SK-N-SH (cell line): ENCODE measurements at regions not wholly inside any gene's neighbourhood (a gene's known extent, or its start where the extent isn't known, plus 50 kb on each side); places are given as distances from the start of the nearest gene placed in this dataset.

Source experiments
- CTCF ChIA-PET: fragments of 300-600, 350-600 bp; formaldehyde crosslinking; extraction: SDS; loops from one replicate; lab custom pipeline; 2021; lab: Yijun Ruan, JAX
- POLR2A ChIA-PET: fragments of 350-600 bp; sonication (Branson Sonifier 250); formaldehyde crosslinking; extraction: SDS; loops from one replicate; lab custom pipeline; 2020; ENCODE audit warnings: antibody characterized with exemption, inconsistent platforms; lab: Yijun Ruan, JAX
- DNase-seq: peaks from one replicate; pipeline ENCODE4 v3.0.0; 2012
- H2AFZ ChIP-seq: fragments of 200-600 bp; sonication (generic); 2 replicates; pipeline ENCODE4 v1.8.1; 2016; ENCODE audit warnings: antibody characterized with exemption, mild to moderate bottlenecking, low read depth
- H3F3A ChIP-seq: fragments of 200-600 bp; sonication (generic); replicated peaks from 2 replicates; pipeline ENCODE3; 2016; ENCODE audit warnings: antibody characterized with exemption, mild to moderate bottlenecking; ENCODE audit not compliant: insufficient read depth
- H3K27ac ChIP-seq, 2 experiments: fragments of 200-500 bp in 1 of 2; fragments of 200-600 bp in 1 of 2; sonication (Bioruptor generic) in 1 of 2; sonication (generic), shearing (Covaris generic) in 1 of 2; 2 replicates each; pipeline versions ENCODE4 v1.5.1 to v1.6.1; 2014 to 2016; ENCODE audit warnings: low read depth in 2 of 2, inconsistent platforms in 1 of 2, low read length in 1 of 2, mild to moderate bottlenecking in 1 of 2, mixed read lengths in 1 of 2
- H3K27me3 ChIP-seq: fragments of 200-600 bp; sonication (generic), shearing (Covaris generic); 2 replicates; pipeline ENCODE4 v1.6.1; 2016; ENCODE audit warnings: mixed run types; ENCODE audit not compliant: insufficient read depth
- H3K36me3 ChIP-seq, 2 experiments: fragments of 200-500 bp in 1 of 2; fragments of 200-600 bp in 1 of 2; sonication (Bioruptor generic) in 1 of 2; sonication (generic) in 1 of 2; replicated peaks in 1 of 2; 2 replicates each; pipeline versions ENCODE3 to v1.5.1; 2014 to 2016; ENCODE audit warnings: low read length in 1 of 2, mild to moderate bottlenecking in 1 of 2; ENCODE audit not compliant: insufficient read depth in 2 of 2, control insufficient read depth in 1 of 2
- H3K4me1 ChIP-seq, 2 experiments: fragments of 200-500 bp in 1 of 2; fragments of 200-600 bp in 1 of 2; sonication (Bioruptor generic) in 1 of 2; sonication (generic), shearing (Covaris generic) in 1 of 2; 2 replicates each; pipeline versions ENCODE4 v1.5.1 to v1.6.1; 2014 to 2016; ENCODE audit warnings: low read depth in 1 of 2, low read length in 1 of 2, mixed run types in 1 of 2; ENCODE audit not compliant: insufficient read depth in 2 of 2, control insufficient read depth in 1 of 2
- H3K4me2 ChIP-seq: fragments of 200-600 bp; sonication (generic), shearing (Covaris generic); 2 replicates; pipeline ENCODE4 v1.6.1; 2017; ENCODE audit warnings: mixed run types
- H3K4me3 ChIP-seq, 2 experiments: fragments of 200-500 bp in 1 of 2; fragments of 200-600 bp in 1 of 2; sonication (Bioruptor generic) in 1 of 2; sonication (generic), shearing (Covaris generic) in 1 of 2; 2 replicates each; pipeline versions ENCODE4 v1.5.1 to v1.8.1; 2014 to 2016; ENCODE audit warnings: low read depth in 2 of 2, inconsistent platforms in 1 of 2, low read length in 1 of 2, mild to moderate bottlenecking in 1 of 2, mixed read lengths in 1 of 2, moderate library complexity in 1 of 2
- H3K79me2 ChIP-seq: fragments of 200-600 bp; sonication (generic); 2 replicates; pipeline ENCODE4 v1.8.1; 2017; ENCODE audit warnings: mild to moderate bottlenecking; ENCODE audit not compliant: insufficient read depth
- H3K9ac ChIP-seq: fragments of 200-600 bp; sonication (generic); 2 replicates; pipeline ENCODE4 v1.6.1; 2017; ENCODE audit warnings: mixed run types
- H3K9me2 ChIP-seq: fragments of 200-600 bp; sonication (generic); 2 replicates; pipeline ENCODE4 v1.6.1; 2017; ENCODE audit warnings: mixed run types
- H3K9me3 ChIP-seq: fragments of 200-600 bp; sonication (generic); 2 replicates; pipeline ENCODE4 v1.6.1; 2017; ENCODE audit warnings: mixed run types, mild to moderate bottlenecking, moderate library complexity
- H4K20me1 ChIP-seq: fragments of 200-600 bp; sonication (generic); 2 replicates; pipeline ENCODE4 v1.6.1; 2017; ENCODE audit warnings: mild to moderate bottlenecking, mixed run types; ENCODE audit not compliant: insufficient read depth
- EP300 ChIP-seq, 2 experiments: IDR thresholded peaks; 2 replicates each; pipeline versions ENCODE4 v1.4.0 to v1.6.1; 2012; ENCODE audit warnings: borderline replicate concordance in 1 of 2, low read depth in 1 of 2, low read length in 1 of 2
- EZH2phosphoT487 ChIP-seq: fragments of 200-600 bp; sonication (generic); IDR thresholded peaks from 2 replicates; pipeline ENCODE4 v1.6.1; 2017; ENCODE audit warnings: low read depth, mixed run types, mild to moderate bottlenecking, antibody characterized with exemption, moderate library complexity, borderline replicate concordance
- FOSL2 ChIP-seq: IDR thresholded peaks from 2 replicates; pipeline ENCODE4 v1.4.0; 2012; ENCODE audit warnings: low read depth, mild to moderate bottlenecking, moderate library complexity, borderline replicate concordance
- FOXJ3 ChIP-seq: sonication (generic); formaldehyde crosslinking; IDR thresholded peaks from 2 replicates; pipeline ENCODE4 v1.5.1; 2020; ENCODE audit warnings: mild to moderate bottlenecking, missing genetic modification reagents
- JUND ChIP-seq: IDR thresholded peaks from 2 replicates; pipeline ENCODE4 v1.4.0; 2012
- MAX ChIP-seq: IDR thresholded peaks from 2 replicates; pipeline ENCODE4 v1.4.0; 2012; ENCODE audit warnings: low read depth
- MXI1 ChIP-seq: IDR thresholded peaks from 2 replicates; pipeline ENCODE4 v1.6.1; 2012; ENCODE audit warnings: mild to moderate bottlenecking, low read depth, low read length, improper control_type of control experiment
- NRF1 ChIP-seq: IDR thresholded peaks from 2 replicates; pipeline ENCODE4 v1.6.1; 2012; ENCODE audit warnings: low read depth, mild to moderate bottlenecking, low read length
- PBX3 ChIP-seq: IDR thresholded peaks from 2 replicates; pipeline ENCODE4; 2012
- RAD21 ChIP-seq: IDR thresholded peaks from 2 replicates; pipeline ENCODE4 v1.6.1; 2012; ENCODE audit warnings: mild to moderate bottlenecking, low read length
- RCOR1 ChIP-seq: fragments of 150-350 bp; IDR thresholded peaks from 2 replicates; pipeline ENCODE4 v1.6.1; 2017; ENCODE audit warnings: antibody characterized with exemption, low read length
- REST ChIP-seq: IDR thresholded peaks from 2 replicates; pipeline ENCODE4 v1.6.1; 2012; ENCODE audit warnings: mild to moderate bottlenecking, low read depth, low read length, moderate library complexity
- RXRA ChIP-seq: IDR thresholded peaks from 2 replicates; pipeline ENCODE4 v1.4.0; 2012; ENCODE audit warnings: low read depth, mild to moderate bottlenecking, borderline replicate concordance
- USF1 ChIP-seq: IDR thresholded peaks from 2 replicates; pipeline ENCODE4 v1.4.0; 2012; ENCODE audit warnings: low read depth, borderline replicate concordance
- YY1 ChIP-seq: IDR thresholded peaks from 2 replicates; pipeline ENCODE4 v1.4.0; 2012; ENCODE audit warnings: low read depth, mild to moderate bottlenecking
- WGBS: methylation state at CpG from one replicate; pipeline ENCODE4 v1.1.6; 2017; ENCODE audit warnings: low lambda C conversion rate; 5-methylcytosine and 5-hydroxymethylcytosine counted together

DNA sequence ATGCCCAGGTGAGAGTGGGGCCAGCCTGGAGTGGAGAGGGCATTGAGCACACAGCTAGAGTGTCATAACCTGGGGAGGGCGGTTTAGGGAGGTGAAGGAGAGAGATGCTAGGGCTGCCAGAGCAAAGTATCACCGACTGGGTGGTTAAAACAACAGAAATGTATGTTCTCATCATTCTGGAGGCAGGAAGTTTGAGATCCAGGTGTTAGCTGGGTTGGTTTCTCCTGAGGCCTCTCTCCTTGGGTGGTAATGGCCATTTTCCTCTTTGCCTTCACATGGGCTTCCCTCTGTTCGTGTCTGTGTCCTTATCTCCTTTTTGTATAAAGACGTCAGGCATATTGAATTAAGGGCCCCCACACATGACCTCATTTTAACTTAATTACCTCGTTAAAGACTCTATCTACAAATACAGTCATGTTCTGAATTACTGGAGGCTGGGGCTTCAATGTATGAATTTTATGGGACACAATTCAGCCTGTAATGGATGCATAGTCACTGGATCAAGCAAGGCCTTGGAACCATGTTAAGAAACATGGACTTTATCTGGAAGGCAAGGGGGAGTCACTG, 118.6 kb upstream of the IL12B start:
- CTCF ChIA-PET = interaction anchor here (2.4 kb wide), 1 partner anchor 538 kb away, joined by 11 read pairs; no protein-coding TSS in a partner anchor
- H4K20me1 ChIP-seq = no peaks in the 10 kb centered on the region
- H3K4me2 ChIP-seq = no peak overlapping the region
- H3F3A ChIP-seq = peaks cover 12% of the 10 kb centered on the region
- no peak overlapping the region for H3K27ac ChIP-seq
- H3K27me3 ChIP-seq = no peaks in the 10 kb centered on the region
- no peaks in the 10 kb centered on the region for H3K9me2 ChIP-seq
- H3K4me3 ChIP-seq = no peak overlapping the region
- H3K9me3 ChIP-seq = no peaks in the 10 kb centered on the region
- WGBS = 67% methylated on average over 5 of the region's 5 CpGs
- H3K79me2 ChIP-seq = no peaks in the 10 kb centered on the region
- POLR2A ChIA-PET = no interaction called here
- no peak overlapping the region for H2AFZ ChIP-seq
- H3K9ac ChIP-seq = no peak overlapping the region
- H3K4me1 ChIP-seq = peaks cover 0 to 4% of the 10 kb centered on the region in 2 experiments; a peak in 1 of 4 replicates
- no peak for DNase-seq
- H3K36me3 ChIP-seq = no peaks in the 10 kb centered on the region
- TF ChIP-seq EZH2phosphoT487 (no peak), REST (no peak), NRF1 (no peak), MXI1 (no peak), FOXJ3 (CRISPR knock-in tag) (no peak), YY1 (no peak), RXRA (no peak), JUND (no peak), EP300 (IDR thresholded peaks at IDR 0.05; ENCODE audit: borderline replicate concordance in 1 of 2, low read depth in 1 of 2, low read length in 1 of 2) (no peak), USF1 (no peak), FOSL2 (no peak), PBX3 (no peak), RAD21 (no peak), RCOR1 (no peak), MAX (no peak)
